NCI-H2107 treated with DMSO at 0.1 percent for 48 hours (cell line): ENCODE measurements at regions not wholly inside any gene's neighbourhood (a gene's known extent, or its start where the extent isn't known, plus 50 kb on each side); places are given as distances from the start of the nearest gene placed in this dataset.

ENCODE experiments used
- DNase-seq: peaks from one replicate; lab custom pipeline; 2025; ENCODE audit not compliant: unreplicated experiment; lab: John Stamatoyannopoulos, UW

DNA sequence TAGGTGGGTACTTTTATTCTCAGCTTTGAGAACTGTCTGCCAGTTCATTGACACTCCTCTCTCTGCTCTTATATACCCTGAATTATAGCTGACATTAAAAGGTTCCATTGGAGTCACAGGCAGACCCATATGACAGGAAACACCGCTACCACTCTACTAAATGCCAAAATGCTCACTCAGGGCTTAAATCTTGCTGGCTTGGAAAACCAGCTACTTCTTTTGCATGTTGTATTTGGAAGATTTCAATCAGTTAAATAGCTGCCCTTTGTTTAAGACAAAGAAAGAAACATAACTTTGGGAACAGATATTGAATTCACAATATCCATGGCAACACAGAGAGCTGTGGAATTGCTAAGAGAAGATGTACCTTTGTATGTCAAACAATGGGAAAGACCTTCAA, 876.5 kb downstream of the USP25 start:
- no peak for DNase-seq

DNA sequence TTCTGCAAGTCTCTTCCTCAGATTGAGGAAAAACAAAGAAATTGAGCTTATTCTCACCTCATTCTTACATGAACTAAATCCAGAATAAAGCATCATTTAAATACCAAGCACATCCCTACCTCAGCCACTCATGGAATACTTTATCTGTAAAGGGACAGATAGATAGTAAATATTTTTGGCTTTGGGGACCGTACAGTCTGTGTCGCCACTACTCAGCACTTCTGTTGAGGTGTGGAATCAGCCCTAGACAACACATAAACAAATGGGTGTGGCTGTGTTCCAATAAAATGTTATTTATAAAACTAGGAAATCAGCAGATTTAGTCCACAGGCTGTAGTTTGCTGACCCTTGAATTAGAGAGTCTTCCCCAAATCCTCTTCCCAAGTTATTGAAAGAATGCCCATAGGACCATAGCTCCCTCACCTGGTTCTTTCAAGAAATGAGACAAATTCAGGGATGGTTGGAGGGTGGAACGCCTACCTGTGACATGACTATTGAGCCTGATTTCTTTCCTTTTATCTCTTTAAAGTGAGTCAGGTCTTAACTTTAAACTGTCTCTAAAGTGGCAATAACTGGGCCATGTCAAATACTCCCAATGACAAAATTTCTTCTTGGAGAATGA, 878.5 kb downstream of the USP25 start:
- no peak for DNase-seq

- no peak for DNase-seq
Observed at GRCh38 chr21:16619281-16619680, 889.5 kb downstream of the USP25 start.

GRCh38 chr21:16620786-16621320, 891.1 kb downstream of the USP25 start:
- no peak for DNase-seq

DNA sequence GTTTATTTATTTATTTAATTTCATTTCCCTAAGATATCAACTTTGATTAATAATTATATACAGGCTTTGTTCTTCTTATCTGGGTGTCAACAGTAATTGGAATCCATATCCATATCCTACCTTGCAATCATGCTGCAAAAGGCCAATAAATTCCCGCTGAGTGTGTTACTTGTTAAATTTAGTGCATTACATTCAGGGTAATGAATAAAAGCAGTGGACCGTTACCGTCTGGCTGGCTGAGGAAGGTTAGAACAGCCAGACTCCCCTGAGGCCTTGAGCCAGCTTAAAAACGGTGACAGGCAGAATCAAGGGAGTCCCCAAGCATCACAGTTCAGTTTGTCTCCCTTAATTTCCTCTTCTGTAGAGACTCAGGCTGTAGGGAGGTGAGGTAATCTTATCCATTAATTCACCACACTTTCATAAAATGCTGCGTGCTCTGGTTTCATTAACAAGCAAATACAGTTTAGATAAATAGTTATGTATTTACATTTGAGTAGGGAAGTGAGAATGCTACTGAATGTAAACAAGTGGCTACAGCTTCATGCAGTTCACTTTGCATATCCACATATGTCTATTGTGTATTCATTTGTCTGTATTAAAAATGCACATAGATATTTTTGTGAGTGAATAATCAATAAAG, 888.2 kb upstream of the CXADR start:
- DNase-seq, result peak; percentile 95

- DNase-seq, result no peak
Observed at GRCh38 chr21:16625491-16625890, 887.4 kb upstream of the CXADR start.

DNA sequence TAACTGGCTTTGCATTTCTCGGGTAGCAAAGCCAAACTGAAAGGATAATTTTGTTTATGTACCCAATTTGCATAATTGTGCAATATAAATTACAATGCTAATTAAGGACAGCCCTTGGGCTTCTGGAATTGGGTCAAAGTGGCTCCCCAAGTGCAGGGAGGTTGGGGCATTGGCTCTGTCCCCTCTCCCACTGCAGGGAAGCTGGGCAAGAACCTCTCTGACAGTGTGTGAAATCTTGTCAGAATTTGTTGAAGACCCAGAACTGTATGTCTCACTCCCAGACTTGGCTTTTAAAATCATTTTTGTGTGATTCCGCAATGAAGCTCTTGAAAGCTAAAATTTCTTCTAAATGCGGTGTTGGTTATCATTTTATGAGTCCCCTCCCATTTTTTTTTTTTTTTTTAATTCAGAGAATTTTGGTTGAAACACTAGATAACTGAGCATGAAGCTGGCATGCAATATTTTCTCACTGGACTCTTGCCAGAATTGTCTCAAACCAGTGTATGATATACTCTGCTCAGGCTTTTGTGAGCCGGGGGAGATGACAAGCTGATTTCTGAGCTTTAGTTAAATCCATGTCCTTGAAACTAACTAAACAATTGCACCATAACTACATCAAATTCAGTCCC, 878.9 kb upstream of the CXADR start:
- DNase-seq, result no peak

DNA sequence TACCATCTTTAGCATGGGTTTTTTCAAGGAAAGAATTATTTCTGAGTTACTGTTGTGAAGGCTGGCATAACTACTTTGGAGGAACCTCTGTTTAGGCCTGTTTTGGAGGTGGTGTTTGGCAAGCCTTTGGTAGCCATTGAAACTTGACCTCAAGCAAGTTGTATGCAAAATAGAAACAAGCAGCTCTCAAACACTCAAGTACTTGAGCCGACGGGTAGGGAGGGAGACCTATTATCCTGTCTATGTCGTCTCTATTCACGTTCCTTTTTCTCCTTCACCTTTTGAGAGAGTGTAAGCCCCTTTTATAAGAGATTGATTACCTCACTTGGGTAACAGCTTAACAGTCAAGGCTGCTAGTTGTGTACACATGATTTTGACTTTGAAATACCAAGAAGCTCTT, 878.3 kb upstream of the CXADR start:
- DNase-seq, result peak; percentile 97

DNA sequence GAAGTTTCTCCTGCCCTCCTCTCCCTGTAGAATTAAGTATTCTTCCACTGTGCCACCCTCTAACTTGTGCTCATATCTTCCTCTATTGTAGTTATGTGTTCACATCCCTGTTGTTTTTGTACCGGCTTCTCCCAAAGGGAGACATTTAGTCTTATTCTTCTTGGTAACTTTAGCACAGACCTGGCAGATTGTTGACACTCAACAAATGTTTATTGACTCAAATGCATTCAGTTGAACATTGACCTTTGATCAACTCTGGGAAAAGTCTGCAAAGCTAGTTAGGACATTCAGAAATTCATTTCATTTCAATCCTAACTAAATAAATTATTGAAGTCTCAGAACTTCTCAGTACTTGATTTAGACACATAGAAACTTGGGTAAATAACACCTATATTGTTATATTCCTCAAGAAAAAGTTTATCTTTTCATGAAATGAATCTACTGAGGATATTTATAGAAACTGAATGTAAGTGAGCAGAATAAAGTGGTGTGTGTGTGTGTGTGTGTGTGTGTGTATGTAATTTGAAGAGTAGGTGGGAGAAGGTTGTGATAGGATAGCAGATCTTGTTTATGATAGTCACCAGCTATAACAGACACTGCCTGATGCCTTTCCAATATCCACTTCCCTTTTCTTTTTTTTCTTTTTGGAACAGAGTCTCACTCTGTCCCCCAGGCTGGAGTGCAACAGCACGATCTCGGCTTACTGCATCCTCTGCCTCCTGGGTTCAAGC, 872.4 kb upstream of the CXADR start:
- DNase-seq, result no peak

DNA sequence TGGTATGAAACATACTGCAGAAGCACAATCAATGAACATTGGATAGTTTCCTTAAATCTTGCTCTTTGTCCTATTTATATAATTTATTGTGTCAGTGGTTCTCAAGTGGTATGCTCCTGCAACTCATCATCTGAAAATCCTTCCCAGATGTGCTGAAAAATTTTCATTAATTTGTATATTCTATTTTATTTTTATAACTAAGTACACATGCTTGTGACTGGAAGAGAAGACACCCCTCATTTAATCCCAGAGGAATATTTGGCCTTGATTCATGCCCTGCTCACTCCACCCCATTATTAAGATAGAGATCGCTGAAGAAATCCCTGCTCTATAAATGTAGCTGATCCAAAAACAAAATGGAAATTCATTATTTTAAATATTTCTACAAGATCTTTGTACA, 870.5 kb upstream of the CXADR start:
- DNase-seq, result no peak

DNA sequence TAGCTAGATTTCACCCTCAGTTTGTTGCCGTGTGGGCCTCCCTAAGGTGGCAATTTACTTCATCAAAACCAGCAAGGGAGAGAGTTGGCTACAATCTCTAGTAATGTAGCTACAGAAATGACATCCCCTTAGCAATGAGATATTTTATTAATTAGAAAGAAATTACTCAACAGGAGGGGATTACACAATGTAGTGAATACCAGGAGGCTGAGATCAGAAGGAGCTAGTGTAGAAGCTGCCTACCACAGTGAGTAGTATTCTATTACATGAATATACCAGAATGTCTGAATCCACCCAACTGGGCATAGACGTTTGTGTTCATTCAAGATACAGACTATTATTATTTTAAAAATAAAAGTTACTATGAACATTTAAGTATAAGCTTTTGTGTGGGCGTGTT, 868.2 kb upstream of the CXADR start:
- no peak for DNase-seq

DNA sequence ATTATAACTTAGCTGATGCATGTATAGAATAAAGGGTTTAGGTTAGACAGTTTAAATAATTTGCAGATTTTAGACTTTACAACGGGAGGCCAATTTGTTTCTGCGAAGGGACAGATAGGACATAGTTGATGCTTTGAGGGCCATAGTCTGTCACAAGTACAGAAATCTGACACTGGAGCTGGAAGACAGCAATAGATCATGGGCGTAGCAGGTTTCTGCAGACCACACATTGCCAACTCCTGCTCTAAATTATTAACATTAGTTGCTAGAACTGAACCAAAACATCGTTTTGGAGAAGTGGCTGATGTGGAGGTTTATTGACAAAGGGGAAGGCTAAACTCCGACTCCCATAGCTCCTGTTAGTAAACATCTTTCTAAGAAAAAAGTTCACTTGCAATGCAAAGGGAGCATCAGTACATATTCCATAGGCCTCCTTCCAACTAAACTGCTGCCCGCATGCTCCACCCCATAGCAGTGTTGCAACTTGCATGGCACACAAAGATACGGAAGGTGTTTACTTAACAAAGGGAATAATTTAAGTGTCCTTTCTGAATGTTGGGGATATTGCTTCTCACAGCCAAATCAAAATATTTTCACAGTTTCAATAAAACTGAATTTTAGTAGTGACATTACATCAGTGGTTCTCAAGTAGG, 862.0 kb upstream of the CXADR start:
- DNase-seq, result no peak

DNA sequence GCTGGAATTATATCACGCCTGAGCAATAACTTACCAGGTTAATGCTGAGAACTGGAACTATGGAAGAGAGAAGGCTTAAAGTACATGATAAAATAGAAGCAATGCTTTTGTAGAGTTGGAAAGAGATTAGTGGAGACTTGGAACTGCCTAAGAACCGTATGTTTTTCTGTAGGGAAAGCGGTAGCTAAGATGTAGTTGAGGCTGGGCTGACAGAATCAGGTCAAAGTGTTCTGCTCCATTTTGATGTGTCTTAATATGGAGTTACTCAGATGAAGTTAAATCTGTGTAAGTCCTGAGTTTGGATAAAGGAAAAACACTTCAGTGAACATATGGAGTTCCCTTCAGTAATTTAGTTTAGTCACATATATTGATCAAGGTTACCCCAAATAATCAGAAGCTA, 860.9 kb upstream of the CXADR start:
- no peak for DNase-seq

DNA sequence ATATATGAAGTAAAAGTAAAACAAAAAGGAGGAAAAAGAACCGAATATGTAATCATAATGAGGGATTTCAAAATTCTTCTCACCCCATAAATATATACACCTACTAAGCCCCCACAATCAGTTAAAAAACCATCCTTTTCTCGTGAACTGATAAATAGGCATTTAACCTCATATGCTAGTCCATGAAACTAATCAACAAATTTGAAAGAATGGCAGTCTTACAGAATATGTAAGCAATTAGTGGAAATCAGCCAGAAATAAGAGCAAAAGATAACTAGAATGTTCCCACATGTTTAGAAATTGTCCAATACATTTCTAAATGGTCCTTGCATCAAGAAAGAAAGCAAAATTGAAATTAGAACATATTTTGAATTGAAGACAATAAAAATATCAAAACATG, 849.4 kb upstream of the CXADR start:
- no peak for DNase-seq

DNA sequence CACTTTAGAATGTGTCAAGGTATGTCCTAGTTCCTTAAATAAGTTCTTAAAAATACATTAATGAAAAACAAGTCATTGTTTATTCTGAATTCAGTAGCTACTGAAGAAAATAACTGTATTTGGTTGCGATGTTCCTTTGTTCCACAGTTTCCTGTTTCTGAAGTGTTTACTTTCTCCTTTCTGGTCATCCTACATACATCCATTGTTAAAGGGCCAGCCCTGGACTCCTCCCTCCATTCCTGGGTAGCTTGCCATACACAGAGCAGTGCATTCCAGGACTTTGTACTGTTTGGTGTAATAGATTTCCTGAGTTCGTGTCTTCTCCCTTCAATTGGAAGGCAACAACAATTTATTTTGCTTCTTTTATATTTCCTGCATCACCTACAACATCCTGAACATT, 845.4 kb upstream of the CXADR start:
- no peak for DNase-seq

DNA sequence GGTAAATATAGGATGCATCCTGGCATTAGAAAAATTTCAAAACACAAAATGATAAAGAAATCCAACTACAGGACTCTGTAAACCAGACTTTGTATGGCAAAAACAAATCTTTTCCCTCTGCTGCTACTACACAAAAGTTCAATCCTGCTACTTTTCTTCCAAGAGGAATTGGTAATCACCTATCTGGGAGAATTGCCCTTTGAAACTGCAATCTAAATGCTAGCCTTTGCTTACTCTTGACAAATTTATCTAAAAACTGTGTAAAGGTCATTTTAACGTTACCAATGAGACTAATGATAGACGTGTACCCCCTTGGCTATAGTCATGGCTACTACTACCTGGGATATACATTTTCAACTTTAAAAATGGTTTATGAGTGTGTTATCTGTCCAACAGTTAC, 837.9 kb upstream of the CXADR start:
- no peak for DNase-seq

GRCh38 chr21:16676391-16676790, 836.5 kb upstream of the CXADR start:
- DNase-seq, result no peak

DNA sequence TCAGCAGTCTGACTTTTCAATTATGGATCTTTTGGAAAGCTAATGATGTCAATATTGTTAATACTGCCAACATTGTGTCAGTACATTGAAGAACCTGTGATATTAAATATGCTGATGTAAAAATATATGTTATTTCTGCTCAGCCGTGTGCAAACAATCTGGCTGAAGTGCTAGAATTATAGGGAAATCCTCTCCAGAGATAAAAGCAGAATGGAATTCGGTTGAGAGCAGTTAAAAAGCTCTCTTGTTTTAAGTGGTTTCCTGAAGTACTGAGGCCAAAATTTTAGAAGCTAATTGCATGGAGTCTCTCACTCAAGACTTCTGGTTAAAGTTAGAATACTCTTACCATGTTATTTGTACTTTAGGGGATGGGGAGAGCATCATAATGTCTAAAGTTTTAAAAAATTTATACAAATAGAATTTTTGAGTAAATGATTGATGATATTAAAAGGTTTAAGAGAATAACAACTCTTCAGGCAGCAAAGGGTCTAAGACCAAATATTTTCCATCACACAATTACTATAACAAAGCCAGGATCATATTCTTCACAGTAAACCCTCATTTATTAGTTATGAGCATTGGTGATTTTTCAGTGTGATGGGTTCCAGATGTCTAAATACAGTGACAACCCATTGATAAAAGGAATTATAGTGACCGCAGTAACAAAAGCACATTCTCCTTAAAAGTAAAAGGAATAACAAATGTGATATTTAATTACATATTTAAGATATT, 834.2 kb upstream of the CXADR start:
- DNase-seq, result peak; percentile 60

GRCh38 chr21:16695074-16695473, 817.8 kb upstream of the CXADR start:
- DNase-seq, result no peak

GRCh38 chr21:16707274-16707673, 805.6 kb upstream of the CXADR start:
- no peak for DNase-seq
